ENCODE measurements at regions not wholly inside any gene's neighbourhood (a gene's known extent, or its start where the extent isn't known, plus 50 kb on each side); places are given as distances from the start of the nearest gene placed in this dataset.

- TF ChIP-seq POLR2AphosphoS5 (IDR thresholded peaks at IDR 0.05; ENCODE audit: low read length) (no peak), CTCF (IDR thresholded peaks at IDR 0.05 in 2 of 3, conservative IDR thresholded peaks at IDR 0.05 in 1 of 3; ENCODE audit: control insufficient read depth in 2 of 3, extremely low read depth in 1 of 3, insufficient read depth in 1 of 3, low read depth in 3 of 3, low read length in 3 of 3) (no peak), EED (IDR thresholded peaks at IDR 0.05; ENCODE audit: low read depth) (no peak), HDAC6 (IDR thresholded peaks at IDR 0.05; ENCODE audit: unreplicated experiment) (no peak), RFX5 (IDR thresholded peaks at IDR 0.05; ENCODE audit: low read depth, low read length) (no peak)
These were observed 240.6 kb upstream of the LMCD1 start for GRCh38 chr3:8261018-8261417.
